RWPE2 (cell line): ENCODE measurements at regions not wholly inside any gene's neighbourhood (a gene's known extent, or its start where the extent isn't known, plus 50 kb on each side); places are given as distances from the start of the nearest gene placed in this dataset.

Source experiments
- ATAC-seq: fragments of 200-7000 bp; cut with Tn5 transposase; 3 replicates; pipeline ENCODE4 v1.9.1; 2021; ENCODE audit warnings: low read depth
- DNase-seq: peaks from one replicate; pipeline ENCODE4 v3.0.0-alpha.2; 2020; ENCODE audit warnings: low spot score
- H3K27ac ChIP-seq: fragments of 450-650 bp; 2 replicates; pipeline ENCODE4 v1.5.1; 2017; ENCODE audit warnings: mild to moderate bottlenecking; ENCODE audit not compliant: poor library complexity, severe bottlenecking
- H3K27me3 ChIP-seq: fragments of 250-450 bp; sonication (Bioruptor Pico); 2 replicates; pipeline ENCODE4 v1.5.1; 2021; ENCODE audit warnings: mild to moderate bottlenecking, moderate library complexity; ENCODE audit not compliant: insufficient read depth, poor library complexity, severe bottlenecking
- H3K36me3 ChIP-seq: fragments of 250-450 bp; sonication (Bioruptor Pico); 2 replicates; pipeline ENCODE4 v1.5.1; 2020; ENCODE audit warnings: low read depth, mild to moderate bottlenecking, moderate library complexity
- H3K4me1 ChIP-seq: fragments of 250-450 bp; sonication (Bioruptor Pico); 2 replicates; pipeline ENCODE4 v1.5.1; 2021; ENCODE audit warnings: mild to moderate bottlenecking, moderate library complexity; ENCODE audit not compliant: insufficient read depth, poor library complexity, severe bottlenecking
- H3K4me3 ChIP-seq: fragments of 250-450 bp; sonication (Bioruptor Pico); 2 replicates; pipeline ENCODE4 v1.5.1; 2021; ENCODE audit warnings: mild to moderate bottlenecking, moderate library complexity; ENCODE audit not compliant: severe bottlenecking
- H3K9me3 ChIP-seq: fragments of 250-450 bp; sonication (Bioruptor Pico); 2 replicates; pipeline ENCODE4 v1.5.1; 2021; ENCODE audit warnings: mild to moderate bottlenecking, moderate library complexity; ENCODE audit not compliant: severe bottlenecking
- CTCF ChIP-seq: fragments of 450-650 bp; IDR thresholded peaks from one replicate; pipeline ENCODE4 v1.5.1; 2017; ENCODE audit warnings: mild to moderate bottlenecking, moderate library complexity; ENCODE audit not compliant: poor library complexity, severe bottlenecking

- Histone ChIP-seq H3K4me3 (no peak overlapping the region), H3K4me1 (peaks cover 3% of the 10 kb centered on the region), H3K36me3 (no peaks in the 10 kb centered on the region), H3K9me3 (no peaks in the 10 kb centered on the region), H3K27me3 (no peaks in the 10 kb centered on the region), H3K27ac (no peak overlapping the region)
- ATAC-seq (no peak), DNase-seq (no peak)
- no peak for TF ChIP-seq CTCF
Observed at GRCh38 chr2:120545521-120546047, 190.1 kb upstream of the GLI2 start.

- Histone ChIP-seq H3K27ac (no peak overlapping the region), H3K4me3 (no peak overlapping the region), H3K9me3 (no peaks in the 10 kb centered on the region), H3K27me3 (no peaks in the 10 kb centered on the region), H3K36me3 (no peaks in the 10 kb centered on the region), H3K4me1 (no peaks in the 10 kb centered on the region)
- ATAC-seq (no peak), DNase-seq (no peak)
- TF ChIP-seq CTCF, result no peak
Observed at GRCh38 chr2:120546048-120546864, 189.4 kb upstream of the GLI2 start.

- Histone ChIP-seq H3K9me3 (no peaks in the 10 kb centered on the region), H3K4me1 (no peaks in the 10 kb centered on the region), H3K36me3 (no peaks in the 10 kb centered on the region), H3K4me3 (no peak overlapping the region), H3K27ac (no peak overlapping the region), H3K27me3 (no peaks in the 10 kb centered on the region)
- TF ChIP-seq CTCF, result no peak
- DNase-seq (no peak), ATAC-seq (no peak)
Observed at GRCh38 chr2:120546865-120547390, 188.7 kb upstream of the GLI2 start.

GRCh38 chr2:120547662-120548061 lies 188.0 kb upstream of the GLI2 start:
- H3K4me1 ChIP-seq, result peaks cover 2% of the 10 kb centered on the region
- DNase-seq (no peak), ATAC-seq (no peak)

More at GRCh38 chr2:120547662-120548061, 188.0 kb upstream of the GLI2 start:
- Histone ChIP-seq H3K27ac (no peak overlapping the region), H3K4me3 (no peak overlapping the region), H3K9me3 (no peaks in the 10 kb centered on the region), H3K36me3 (no peaks in the 10 kb centered on the region), H3K27me3 (no peaks in the 10 kb centered on the region)
- TF ChIP-seq CTCF, result no peak
